HepG2 (cell line): ENCODE measurements at regions not wholly inside any gene's neighbourhood (a gene's known extent, or its start where the extent isn't known, plus 50 kb on each side); places are given as distances from the start of the nearest gene placed in this dataset.

Experiments used
- BATF2 ChIP-seq: sonication (generic); formaldehyde crosslinking; IDR thresholded peaks from 2 replicates; pipeline ENCODE4 v1.8.0; 2022; ENCODE audit warnings: mild to moderate bottlenecking, missing genetic modification reagents, moderate library complexity
- CTCF ChIP-seq: sonication (generic); formaldehyde crosslinking; IDR thresholded peaks from 2 replicates; pipeline ENCODE4 v1.5.0; 2020; ENCODE audit warnings: mild to moderate bottlenecking, missing genetic modification reagents, moderate library complexity
- PHF8 ChIP-seq: sonication (generic); formaldehyde crosslinking; IDR thresholded peaks from 2 replicates; pipeline ENCODE4 v1.5.0; 2020; ENCODE audit warnings: missing genetic modification reagents
- PITX1 ChIP-seq: sonication (generic); formaldehyde crosslinking; IDR thresholded peaks from 2 replicates; pipeline ENCODE4 v1.5.1; 2020; ENCODE audit warnings: mild to moderate bottlenecking, missing genetic modification reagents
- SNAPC5 ChIP-seq: sonication (generic); formaldehyde crosslinking; IDR thresholded peaks from 2 replicates; pipeline ENCODE4 v1.8.1; 2023; ENCODE audit warnings: mild to moderate bottlenecking, missing genetic modification reagents, borderline replicate concordance
- ZBTB7A ChIP-seq: sonication (generic); formaldehyde crosslinking; IDR thresholded peaks from 2 replicates; pipeline ENCODE4 v1.8.0; 2022; ENCODE audit warnings: mild to moderate bottlenecking, missing genetic modification reagents
- ZFP91 ChIP-seq: sonication (generic); formaldehyde crosslinking; IDR thresholded peaks from 2 replicates; pipeline ENCODE4 v1.9.0; 2022; ENCODE audit warnings: missing genetic modification reagents, mild to moderate bottlenecking, borderline replicate concordance
- ZMAT3 ChIP-seq: sonication (generic); formaldehyde crosslinking; conservative IDR thresholded peaks from 2 replicates; pipeline ENCODE4 v1.7.0; 2021; ENCODE audit warnings: missing genetic modification reagents
- ZNF383 ChIP-seq: sonication (generic); formaldehyde crosslinking; IDR thresholded peaks from 2 replicates; pipeline ENCODE4 v1.4.0; 2020; ENCODE audit warnings: missing genetic modification reagents, mild to moderate bottlenecking, borderline replicate concordance

- TF ChIP-seq ZNF383 (CRISPR knock-in tag) = no peak
- no peak for TF ChIP-seq ZMAT3 (CRISPR knock-in tag)
- no peak for TF ChIP-seq CTCF
- no peak for TF ChIP-seq PITX1
- no peak for TF ChIP-seq ZBTB7A (CRISPR knock-in tag)
- no peak for TF ChIP-seq BATF2 (CRISPR knock-in tag)
- TF ChIP-seq ZFP91 (CRISPR knock-in tag) = no peak
- TF ChIP-seq PHF8 (CRISPR knock-in tag) = no peak
- no peak for TF ChIP-seq SNAPC5 (CRISPR knock-in tag)
These were observed 919.7 kb upstream of the CADM2 start for GRCh38 chr3:84039099-84039498.
